LNCaP clone FGC (cell line): ENCODE measurements at regions not wholly inside any gene's neighbourhood (a gene's known extent, or its start where the extent isn't known, plus 50 kb on each side); places are given as distances from the start of the nearest gene placed in this dataset.

Experiments used
- DNase-seq: peaks from one replicate; pipeline ENCODE4 v3.0.0-alpha.2; 2011; ENCODE audit warnings: low read depth
- H3K4me3 ChIP-seq: 2 replicates; pipeline ENCODE4 v1.5.1; 2011; ENCODE audit warnings: mild to moderate bottlenecking, low read depth, low read length, control low read depth
- TF ChIP-seq, protein P1 (sequence below): IDR thresholded peaks from 2 replicates; pipeline ENCODE4 v1.5.1; 2012; ENCODE audit warnings: mild to moderate bottlenecking; ENCODE audit not compliant: control insufficient read depth, insufficient read depth; ENCODE audit errors: extremely low read depth

DNA sequence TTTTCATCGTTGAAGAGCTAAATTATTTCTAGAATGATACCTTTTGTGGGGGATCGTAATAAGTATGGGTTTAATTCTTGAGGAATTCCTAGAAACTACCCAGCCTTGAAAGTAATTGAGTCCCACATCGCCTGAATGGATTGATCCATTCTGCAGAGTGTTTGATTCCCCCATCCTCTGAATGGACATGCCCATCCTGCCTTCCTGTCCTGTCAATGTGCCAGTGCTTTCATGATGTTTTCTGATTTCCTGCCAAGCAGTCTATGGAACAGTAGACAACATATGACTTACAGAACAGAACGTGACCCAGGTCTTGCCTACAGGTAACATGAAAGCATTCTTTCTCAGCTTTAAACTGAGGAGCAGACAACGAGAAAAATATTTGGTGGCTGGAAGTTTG is 319.2 kb downstream of the DRD1 start:
- no peak overlapping the region for H3K4me3 ChIP-seq
- TF ChIP-seq, protein P1, sequence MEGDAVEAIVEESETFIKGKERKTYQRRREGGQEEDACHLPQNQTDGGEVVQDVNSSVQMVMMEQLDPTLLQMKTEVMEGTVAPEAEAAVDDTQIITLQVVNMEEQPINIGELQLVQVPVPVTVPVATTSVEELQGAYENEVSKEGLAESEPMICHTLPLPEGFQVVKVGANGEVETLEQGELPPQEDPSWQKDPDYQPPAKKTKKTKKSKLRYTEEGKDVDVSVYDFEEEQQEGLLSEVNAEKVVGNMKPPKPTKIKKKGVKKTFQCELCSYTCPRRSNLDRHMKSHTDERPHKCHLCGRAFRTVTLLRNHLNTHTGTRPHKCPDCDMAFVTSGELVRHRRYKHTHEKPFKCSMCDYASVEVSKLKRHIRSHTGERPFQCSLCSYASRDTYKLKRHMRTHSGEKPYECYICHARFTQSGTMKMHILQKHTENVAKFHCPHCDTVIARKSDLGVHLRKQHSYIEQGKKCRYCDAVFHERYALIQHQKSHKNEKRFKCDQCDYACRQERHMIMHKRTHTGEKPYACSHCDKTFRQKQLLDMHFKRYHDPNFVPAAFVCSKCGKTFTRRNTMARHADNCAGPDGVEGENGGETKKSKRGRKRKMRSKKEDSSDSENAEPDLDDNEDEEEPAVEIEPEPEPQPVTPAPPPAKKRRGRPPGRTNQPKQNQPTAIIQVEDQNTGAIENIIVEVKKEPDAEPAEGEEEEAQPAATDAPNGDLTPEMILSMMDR, result no peak
- DNase-seq, result no peak

DNA sequence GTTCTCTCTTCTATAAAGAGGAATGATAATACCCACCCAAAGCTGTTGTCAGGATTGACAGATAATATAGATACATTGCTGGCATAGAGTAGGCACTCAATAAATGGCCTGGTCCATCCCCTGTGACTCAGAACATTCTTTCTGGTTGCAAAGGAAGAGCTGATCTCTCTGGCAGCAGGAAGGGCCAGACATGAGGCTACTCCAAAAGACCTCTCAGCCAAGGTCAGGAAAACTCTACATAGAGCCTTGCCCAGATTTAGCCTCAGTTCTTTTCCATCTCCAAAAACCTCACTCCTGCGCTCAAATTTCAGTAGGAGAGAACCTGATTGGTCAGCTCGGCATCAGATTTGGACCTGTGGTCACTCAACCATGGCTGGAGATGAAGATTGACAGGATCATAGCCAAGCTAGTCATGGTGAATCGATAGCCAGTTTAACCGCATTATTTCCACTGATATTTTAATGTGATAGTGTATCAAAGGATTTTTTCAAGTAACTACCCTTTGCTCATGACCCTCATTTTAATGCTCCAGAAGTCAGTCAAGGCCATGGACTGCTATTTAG is 319.6 kb downstream of the DRD1 start:
- DNase-seq, result no peak
- TF ChIP-seq, protein P1, result no peak
- H3K4me3 ChIP-seq, result no peak overlapping the region

DNA sequence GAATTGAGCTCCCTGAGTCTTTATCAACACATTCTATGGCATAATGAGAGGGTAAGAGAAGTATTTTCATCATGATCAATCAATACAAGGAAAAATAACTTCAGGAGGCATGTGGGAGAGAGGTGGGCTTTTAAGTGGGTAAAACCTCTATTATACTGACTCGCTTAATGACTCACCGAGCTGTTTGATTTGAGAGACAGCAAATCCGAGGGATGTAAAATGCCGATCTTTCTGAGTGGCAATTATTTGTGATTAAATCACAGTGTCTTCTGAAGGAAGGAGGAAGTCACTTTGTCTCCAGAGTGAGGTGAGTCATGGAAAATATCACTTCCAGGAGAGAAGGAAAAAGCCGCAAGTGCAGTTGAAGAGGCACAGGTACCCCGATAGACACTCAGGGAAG is 320.4 kb downstream of the DRD1 start:
- H3K4me3 ChIP-seq, result no peak overlapping the region
- TF ChIP-seq, protein P1, result no peak
- DNase-seq, result no peak

DNA sequence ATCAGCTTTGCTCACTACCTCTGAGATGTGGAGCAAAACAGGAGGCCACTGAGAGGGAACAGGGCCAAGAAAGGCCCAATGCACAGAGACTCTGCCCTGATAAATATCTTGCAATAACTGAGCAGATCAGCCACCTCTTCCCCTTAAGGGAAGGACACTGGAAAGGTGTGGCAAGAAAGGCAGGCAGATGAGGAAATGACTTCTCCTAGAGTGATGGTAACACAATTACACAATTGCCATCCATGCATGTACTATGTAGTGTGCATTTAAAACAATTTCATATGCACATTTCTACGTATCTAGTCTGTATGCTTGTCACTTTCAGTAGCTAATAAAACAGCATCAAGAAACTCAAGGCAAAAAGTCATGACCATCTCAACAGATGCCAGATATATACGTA is 322.5 kb downstream of the DRD1 start:
- H3K4me3 ChIP-seq, result no peak overlapping the region
- no peak for DNase-seq
- TF ChIP-seq, protein P1, result no peak

DNA sequence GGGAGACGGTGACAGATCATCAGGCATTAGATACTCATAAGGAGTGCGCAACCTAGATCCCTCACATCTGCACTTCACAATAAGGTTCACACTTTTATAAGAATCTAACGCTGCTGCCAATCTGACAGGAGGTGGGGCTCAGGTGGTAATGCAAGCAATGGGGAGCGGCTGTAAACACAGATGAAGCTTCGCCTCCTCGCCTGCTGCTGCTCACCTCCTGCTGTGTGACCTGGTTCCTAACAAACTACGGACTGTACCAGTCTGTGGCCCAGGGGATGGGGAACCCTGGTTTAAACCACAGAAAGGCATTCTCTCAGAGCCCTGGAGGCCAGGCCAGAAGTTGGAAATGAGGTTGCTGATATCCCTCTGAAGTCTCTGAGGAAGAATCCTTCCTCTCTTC is 323.6 kb downstream of the DRD1 start:
- TF ChIP-seq, protein P1, result no peak
- no peak for DNase-seq

DNA sequence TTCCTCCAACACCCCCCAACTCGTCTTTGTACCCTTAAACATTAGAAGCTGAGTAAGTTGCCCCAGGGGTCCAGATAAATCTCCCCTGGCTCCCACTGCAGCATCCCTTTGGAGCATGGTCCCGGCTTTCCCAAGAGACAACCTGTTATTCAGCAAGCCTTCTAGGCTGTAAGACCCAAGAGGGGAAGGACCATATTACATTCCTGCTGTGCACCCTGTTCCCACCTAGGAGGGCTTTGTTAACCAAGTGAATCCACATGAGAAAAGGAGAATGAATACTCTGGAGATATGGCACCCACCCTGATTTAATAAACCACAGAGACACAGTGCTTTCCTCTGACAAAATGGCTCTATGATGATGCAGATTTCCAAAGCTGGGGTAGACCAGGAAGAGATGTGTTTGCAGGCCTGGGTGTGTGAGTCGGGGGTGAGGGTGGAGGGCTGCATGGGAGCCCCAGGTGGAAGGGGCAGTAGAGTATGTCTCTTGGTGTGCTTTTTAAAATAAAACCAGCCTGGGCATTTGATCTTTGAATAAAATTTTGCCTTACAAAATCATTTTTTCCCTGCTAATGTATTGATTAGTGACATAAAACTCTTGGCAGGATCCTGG is 325.2 kb downstream of the DRD1 start:
- H3K4me3 ChIP-seq, result no peak overlapping the region
- no peak for DNase-seq
- TF ChIP-seq, protein P1, result no peak

More for the DNA sequence above, 323.6 kb downstream of the DRD1 start:
- H3K4me3 ChIP-seq, result no peak overlapping the region
